PC-9 (cell line): ENCODE measurements at regions not wholly inside any gene's neighbourhood (a gene's known extent, or its start where the extent isn't known, plus 50 kb on each side); places are given as distances from the start of the nearest gene placed in this dataset.

ENCODE experiments used
- EZH2 ChIP-seq: fragments of 200-600 bp; sonication (generic); IDR thresholded peaks from 2 replicates; pipeline ENCODE4 v1.8.0; 2017; ENCODE audit warnings: antibody characterized with exemption, low read depth
- TF ChIP-seq, protein P1 (sequence below): fragments of 200-600 bp; sonication (generic); conservative IDR thresholded peaks from 2 replicates; pipeline ENCODE4 v1.6.1; 2017; ENCODE audit warnings: mixed run types, antibody characterized with exemption, mild to moderate bottlenecking, moderate library complexity

GRCh38 chr13:46475541-46475991 lies 77.4 kb upstream of the LRCH1 start:
- TF ChIP-seq, protein P1, sequence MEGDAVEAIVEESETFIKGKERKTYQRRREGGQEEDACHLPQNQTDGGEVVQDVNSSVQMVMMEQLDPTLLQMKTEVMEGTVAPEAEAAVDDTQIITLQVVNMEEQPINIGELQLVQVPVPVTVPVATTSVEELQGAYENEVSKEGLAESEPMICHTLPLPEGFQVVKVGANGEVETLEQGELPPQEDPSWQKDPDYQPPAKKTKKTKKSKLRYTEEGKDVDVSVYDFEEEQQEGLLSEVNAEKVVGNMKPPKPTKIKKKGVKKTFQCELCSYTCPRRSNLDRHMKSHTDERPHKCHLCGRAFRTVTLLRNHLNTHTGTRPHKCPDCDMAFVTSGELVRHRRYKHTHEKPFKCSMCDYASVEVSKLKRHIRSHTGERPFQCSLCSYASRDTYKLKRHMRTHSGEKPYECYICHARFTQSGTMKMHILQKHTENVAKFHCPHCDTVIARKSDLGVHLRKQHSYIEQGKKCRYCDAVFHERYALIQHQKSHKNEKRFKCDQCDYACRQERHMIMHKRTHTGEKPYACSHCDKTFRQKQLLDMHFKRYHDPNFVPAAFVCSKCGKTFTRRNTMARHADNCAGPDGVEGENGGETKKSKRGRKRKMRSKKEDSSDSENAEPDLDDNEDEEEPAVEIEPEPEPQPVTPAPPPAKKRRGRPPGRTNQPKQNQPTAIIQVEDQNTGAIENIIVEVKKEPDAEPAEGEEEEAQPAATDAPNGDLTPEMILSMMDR = no peak
- TF ChIP-seq EZH2 = no peak
